ENCODE measurements at regions not wholly inside any gene's neighbourhood (a gene's known extent, or its start where the extent isn't known, plus 50 kb on each side); places are given as distances from the start of the nearest gene placed in this dataset.

DNA sequence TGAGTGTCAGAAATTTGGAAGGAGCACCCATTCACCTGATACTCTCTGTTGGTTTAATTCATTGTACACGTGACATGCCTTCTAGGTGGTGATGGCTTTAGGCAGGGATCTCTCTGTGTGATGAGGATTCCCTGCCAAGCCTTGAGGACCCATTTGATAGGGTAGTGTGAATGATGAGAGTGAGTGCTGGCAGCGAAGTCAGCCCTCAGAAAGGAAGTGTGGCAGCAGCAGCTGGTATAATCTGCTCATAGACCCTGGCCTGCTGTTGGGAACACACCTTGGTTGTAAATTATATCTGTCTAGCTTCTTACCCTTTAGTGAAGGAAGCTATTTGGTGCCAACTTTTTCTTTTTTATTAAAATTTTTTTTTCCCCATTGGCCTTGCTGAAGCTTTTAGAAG lies 164.5 kb downstream of the HAUS1 start:
- no peak for DNase-seq

DNA sequence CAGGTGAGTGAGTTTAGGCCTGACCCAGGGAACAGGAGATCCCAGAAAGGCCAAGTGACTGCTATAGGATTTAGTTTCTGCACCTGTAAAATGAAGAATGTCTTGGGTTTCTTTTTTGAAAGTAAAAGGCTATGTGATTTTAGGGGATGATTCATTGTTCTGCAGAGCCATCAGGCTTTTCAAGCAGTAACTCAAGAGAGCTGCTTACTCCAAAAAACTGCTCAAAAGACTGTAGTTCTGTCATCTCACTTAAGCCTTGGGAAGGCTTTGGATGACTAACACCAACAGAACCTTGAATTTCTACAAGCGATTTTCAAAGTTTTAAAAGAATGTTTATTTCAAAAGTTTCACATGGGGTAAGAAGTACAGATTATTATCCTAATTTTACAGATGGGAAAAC lies 165.1 kb downstream of the HAUS1 start:
- DNase-seq = no peak

DNA sequence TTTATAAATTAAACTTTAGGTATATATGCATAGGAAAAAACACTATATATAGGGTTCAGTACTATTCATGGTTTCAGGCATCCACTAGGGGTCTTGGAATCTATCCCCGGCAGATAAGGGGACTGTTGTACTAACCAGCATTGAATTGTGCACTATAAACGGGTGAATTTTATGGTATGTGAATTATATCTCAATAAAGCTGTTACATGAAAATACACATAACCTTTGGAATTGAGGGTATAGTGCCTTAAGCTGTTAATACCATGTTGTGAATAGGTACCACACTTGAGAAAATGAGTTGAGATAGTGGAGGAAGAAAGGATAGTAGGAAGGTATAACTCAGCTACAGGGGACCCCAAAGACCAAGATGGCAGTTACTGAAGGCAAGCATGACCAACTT lies 167.3 kb downstream of the HAUS1 start:
- DNase-seq = no peak

DNA sequence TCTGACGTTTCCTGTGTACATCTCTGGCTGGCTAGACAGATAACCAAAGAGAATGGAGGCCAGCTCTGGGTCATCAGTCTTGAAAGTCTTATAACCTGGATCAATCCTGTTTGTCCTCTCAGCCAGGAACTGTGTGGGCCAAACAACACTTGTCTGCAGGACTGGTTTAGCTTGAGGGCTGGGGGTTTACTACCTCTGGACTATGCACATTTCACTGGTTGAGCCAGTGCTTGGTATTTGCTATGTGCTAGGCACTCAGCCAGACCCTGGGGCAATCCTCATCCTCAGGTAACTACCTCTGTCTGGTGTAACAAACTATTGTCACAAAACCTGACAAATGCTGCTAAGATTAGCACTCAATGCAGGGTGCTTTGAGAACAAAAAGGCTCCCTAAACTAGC lies 169.7 kb downstream of the HAUS1 start:
- DNase-seq = no peak

DNA sequence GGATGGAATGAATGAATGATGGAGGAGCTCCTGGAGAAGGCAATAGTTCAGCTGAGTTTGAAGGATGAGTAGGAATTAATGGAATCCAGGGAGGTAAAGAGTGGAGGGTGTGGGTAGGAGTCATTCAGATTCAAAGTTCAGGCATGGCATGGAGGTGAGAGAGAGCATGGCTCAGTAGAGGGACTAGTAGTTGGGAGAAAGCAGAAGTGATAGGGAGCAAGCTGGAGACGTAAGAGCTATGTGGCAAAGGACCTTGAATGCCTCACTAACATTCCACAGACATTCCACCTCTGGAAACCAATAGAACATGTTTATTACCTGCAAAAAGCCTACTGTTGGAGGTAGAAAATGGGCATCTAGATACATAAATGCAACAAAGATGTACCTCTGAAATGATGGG lies 170.1 kb downstream of the HAUS1 start:
- no peak for DNase-seq

DNA sequence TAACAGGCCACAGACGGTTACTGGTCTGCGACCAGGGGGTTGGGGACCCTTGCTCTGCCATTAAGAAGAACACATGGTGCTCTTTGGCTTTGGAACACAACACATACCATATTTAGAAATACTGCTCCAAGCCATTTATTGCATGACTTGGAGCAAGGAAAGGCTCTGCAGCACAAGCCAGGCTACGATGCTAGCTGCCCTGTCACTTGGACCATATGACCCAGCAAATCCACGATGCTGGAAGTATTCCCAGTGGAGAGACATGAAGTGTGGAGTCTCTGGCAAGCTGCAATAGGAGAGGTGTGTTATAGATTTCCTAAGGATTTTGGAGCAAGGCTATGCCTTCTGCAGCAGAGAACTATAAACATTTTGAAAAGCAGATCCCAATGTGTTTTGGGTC lies 171.2 kb downstream of the HAUS1 start:
- DNase-seq = no peak

DNA sequence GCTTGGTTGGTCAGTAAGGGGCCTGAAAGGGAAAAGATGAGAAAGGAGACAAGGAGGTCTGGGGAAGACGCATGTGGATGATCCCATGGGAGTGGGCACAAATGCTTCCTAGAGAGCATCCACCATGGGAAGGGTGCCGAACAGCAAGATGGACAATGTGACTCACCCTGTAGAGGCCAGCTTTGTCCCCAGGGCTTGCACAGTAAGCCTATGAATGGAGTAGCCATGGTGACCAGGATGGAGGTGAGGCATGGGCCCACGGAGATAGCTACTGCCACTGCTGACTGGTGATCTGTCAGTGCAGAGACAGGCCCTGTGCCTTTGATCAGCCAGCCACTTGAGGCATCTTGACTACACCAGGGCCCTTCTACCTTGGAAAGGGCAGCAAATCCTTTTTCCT lies 172.6 kb downstream of the HAUS1 start:
- no peak for DNase-seq

DNA sequence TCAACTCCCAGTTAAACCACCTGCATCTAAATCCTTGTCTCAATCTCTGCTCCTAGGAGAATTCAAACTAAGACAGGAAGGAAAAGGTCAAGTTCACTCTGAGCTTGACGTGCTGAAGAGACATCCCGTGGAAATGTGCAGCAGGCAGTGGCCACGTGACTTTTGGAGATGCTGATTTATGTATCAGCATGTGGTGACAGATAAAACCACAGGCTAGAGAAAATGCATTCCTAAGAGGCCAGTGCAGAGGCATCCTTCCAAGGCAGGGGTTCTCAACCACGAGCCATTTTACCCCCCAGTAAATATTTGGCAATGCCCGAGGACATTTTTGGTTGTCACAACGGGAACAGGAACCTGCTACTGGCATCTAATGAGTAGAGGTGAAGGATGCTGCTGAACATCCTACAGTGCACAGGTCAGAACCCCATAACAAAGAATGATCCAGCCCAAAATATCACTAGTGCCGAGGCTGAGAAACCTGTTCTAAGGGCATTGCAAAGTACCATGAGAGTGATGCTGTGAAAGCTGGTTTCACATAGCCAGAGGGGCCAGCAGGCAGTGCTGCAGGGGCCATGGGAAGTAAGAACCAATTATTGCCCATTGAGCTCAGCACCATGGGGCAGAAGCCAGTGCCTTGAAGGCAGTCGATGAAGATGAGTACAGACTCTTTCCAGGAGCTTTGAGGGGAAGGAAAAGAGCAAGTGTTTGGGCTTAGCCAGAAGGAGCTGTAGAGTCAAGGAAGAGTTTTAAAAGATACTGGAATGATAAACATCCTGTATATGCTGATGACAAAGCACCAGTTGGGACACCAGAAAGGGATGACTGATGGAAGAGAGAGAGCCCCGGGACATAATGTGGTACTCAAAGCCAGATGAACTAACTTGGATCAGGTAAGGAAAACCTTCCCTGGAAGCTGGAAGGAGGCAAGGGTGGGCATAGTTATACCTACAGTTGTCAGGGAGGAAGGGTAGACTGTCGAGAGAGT lies 174.6 kb downstream of the HAUS1 start:
- DNase-seq = no peak

DNA sequence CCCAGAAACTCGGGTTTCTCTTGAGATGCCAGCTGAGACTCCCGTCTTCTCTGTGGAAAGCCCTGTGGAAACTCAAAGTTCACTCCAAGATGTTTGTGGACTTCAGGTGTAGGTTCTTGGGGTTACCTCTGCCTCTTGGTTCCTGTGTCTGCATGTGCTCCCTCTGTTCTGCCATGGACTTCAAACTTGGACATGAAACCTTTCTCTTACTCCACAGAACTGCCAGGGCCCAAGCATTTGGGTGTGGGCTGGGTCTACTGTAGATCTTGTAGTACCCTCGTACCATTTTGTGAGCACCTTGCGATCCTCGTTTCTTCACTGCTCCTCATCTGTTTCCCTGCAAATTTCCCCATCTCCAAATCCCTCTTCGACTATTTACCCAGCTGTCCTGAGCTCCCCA lies 175.5 kb downstream of the HAUS1 start:
- no peak for DNase-seq

DNA sequence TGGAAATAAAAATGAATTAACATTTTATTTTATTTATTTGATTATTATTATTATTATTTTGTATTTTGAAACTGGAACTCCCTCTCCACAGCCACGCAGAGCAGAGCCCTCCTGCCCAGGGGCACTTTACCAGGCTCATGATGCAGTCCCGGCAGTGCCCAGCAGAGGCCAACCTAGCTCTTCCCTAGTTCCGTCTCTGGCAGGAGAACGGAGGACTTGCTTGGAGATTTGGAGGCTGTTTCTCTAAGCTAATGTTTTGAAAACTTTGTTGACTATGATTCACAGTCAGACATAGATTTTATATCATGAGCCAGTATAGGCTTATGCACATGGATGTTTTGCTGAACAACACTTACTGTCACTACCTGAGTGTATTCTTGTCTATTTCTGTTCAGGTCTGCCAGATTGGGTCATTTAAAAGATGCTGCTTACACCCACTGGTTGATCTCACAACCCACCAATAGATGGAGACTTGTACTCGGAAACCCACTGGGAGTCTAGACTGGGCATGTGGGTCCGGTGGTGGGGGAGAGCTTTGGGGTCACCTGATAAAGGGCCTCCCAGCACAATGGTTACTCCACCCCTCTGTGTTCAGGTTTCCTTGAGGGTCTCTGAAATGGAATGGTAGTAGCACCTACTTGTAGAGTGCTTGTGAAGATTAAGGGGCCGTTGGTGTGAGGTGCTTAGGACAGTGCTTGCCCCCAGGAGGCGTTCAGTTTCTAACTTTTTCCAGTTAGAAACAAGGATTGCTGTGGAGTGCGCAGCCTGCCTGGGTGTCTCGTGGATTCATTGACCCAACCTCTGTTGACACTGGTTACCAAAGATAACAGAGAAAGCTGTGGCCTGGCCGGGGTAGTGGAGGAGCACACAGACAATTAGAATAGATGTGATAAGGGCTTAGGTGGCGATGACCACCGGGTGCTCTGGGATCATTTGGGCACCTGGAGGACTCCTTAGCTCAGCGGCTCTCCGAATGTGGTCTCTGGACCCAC lies 177.3 kb downstream of the HAUS1 start:
- DNase-seq = peak; percentile 48

DNA sequence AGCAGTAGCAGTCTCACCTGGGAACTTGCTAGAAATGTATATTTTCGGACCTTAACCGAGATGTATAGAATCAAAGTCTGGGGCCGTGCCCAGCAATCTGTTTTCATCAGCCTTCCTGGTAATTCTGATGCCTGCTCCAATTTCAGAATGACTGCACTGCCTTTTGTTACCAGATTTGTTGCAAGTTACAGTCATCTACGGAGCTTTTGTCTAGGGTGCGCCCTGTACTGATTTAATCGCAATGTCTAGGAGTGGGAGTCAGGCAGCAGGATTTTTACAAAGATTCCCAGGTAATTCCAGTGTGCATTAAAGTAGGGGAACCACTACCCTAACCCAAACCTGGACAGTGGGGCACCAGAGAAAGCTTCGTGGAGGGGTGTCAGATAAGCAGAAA lies 178.0 kb downstream of the HAUS1 start:
- DNase-seq = no peak

DNA sequence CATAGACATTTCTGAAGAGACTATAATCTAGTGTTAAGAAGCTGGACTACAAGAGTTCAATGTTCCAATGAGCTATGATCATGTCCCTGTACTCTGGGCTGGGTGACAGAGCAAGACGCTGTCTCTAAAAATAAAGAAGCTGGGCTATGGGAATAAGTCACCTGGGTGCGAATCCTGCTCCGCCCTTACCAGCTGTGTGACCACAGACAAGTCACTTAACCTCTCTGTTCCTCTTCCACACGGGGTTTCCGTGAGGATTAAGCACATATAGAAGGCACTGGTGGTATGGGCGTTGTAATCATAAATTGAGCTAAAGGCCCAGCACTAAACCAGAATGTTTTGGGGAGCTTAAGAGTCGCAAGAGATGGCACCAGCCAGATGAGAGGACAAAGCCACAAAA lies 178.5 kb downstream of the HAUS1 start:
- no peak for DNase-seq

DNA sequence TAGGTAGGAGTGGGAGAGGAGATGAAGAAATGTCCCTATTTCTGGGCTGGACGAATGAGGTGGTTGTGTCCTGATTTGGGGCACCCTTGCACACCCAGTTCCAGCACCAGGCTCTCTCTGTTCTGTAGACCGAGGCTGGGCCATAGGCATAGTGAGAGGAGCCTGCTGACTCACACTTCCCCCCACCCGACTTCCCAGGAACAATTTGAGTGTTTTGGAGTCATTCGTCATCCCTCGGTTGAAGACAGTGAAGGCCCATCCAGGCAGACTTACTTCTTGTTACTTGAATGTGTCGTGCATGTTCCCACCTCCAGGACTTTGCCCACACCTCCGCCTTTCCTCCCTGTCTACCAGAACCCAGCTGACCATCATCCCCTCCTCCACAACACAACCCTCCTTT lies 179.1 kb downstream of the HAUS1 start:
- DNase-seq = no peak

DNA sequence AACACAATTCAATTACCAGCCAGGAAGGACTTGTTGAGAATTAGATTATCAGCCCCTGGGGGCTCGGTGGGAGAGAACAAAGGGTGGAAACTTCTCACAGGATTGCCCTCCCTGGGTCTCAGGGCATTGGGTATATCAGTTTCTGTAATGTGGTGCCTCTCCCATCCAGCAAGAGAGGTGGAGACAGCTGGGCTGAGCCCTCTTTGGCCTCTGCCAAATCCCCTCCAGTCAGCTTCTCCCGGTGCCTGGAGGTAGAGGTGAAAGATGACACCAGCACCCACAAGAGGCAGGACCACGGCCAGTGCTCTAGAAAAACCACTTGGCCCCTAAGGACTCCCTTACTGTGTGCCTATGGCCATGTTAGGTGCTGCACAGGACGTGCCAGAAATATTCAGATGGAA lies 179.7 kb downstream of the HAUS1 start:
- DNase-seq = no peak

DNA sequence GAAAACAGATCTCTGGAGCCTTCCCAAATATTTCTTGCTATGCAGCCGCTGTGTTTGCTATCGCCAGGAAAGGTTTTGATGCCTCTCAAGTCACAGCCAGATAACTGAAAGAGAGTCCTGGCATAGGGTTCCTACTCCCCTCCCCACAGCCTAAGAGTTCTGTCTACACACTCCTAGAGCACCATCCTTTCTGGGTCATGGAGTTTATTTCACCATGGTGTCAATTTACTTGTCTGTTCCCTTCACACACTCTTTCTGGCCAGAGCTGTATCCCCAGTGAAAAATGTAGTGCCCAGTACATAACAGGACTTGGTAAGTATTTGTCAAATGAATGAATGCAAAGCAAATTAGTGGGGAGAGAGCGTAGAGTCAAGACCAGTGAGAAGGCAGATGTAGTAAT lies 185.3 kb downstream of the HAUS1 start:
- no peak for DNase-seq

DNA sequence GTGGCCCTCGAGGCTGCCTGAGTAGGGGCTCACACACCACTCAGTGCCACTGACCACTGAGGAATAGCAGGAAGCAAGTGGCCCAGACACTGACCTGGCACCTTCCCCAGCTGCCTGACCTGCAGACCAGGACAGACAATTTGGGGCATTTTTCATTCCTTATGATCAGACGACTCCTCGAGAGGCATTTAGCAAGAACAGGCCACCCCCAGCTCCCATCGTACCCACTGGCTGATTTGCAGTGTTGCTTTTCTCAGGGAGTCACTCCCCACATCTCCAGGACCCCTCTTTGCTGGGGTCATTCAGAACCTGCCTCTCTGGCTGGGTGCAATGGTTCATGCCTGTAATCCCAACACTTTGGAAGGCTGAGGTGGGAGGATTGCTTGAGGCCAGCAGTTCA lies 185.7 kb downstream of the HAUS1 start:
- DNase-seq = no peak

DNA sequence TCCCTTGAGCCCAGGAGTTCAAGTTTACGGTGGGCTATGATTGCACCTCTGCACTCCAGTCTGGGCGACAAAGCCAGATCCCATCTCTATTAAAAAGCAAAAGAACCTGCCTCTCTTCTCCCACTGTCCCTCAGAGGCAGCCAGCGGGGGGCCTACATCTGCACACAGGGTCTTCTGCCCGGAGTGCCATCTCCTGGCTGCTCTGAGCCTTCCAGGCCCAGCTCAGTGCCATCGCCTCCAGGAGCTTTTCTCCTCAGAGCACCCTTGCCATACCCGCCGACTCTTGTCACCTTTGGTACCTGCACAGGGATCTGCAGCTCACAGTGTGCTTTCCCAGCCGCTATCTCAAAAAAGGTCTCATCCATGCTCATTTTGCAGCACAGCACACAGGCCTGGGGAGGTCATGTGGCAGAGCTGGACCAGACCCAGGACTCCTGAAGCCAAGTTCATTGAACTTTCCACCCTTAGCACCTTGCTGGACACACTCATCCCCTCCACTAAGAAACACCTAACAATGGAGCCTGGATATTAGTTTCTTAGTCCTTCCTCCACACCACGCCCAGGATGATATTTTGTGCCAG lies 186.3 kb downstream of the HAUS1 start:
- DNase-seq = no peak

DNA sequence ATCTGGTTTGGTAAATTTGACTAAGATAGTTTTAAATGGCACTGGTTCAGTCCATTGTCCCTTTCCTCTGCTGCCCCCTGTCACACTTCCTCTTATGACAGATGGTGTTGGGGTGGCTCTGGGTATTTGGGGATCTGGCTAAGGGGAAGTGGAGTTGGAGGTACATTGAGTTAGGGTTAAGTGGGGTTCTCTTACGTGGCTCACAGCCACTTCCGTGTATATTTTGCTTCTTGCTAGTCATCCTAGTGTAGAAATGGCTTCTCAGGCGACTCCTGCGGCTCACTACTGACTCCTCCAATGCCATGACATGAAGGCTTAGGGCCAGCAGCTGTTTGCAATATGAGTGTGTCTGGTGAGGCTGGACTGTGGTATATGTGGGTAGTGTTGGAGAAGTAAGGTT lies 187.0 kb downstream of the HAUS1 start:
- DNase-seq = peak; percentile 25

DNA sequence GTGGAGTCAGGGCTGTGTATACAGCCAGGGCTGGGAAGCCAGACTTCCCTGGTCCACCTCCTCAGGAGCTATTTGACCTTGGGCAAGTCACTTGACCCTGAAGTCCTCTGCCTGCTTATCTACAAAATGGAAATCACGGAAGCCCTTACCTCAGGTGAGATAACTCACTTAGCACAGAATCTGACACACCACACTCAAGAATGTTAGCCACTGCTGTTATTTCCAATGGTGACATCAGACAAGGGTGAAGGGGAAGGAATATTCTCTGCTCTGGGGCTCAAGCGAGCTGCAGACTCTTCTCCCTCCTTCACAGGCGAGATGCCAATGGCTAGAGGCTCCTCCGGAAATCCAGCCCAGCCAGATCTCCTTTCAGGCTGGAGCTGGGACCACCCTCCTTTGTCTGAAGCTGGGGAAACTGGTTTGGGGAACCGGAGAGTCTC lies 189.6 kb downstream of the HAUS1 start:
- no peak for DNase-seq

DNA sequence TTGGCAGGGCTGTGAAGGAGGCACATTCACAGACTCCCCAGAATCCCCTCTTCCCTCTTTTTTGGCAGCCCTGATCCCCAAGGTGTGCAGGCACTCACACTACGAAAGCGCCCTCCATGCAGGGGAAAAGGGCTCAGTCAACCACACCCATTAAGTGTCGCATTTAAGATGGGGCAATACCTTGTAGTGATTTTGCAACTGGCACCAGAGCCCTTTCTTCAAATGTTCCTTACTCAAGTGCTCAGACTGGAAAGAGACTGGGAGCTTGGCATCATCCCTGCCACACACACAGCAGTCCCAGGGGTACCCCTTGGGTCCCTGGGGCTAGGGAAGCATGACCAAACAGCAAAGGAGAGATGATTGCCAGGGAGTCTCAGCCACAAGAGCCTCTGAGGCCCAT lies 190.1 kb downstream of the HAUS1 start:
- no peak for DNase-seq

DNA sequence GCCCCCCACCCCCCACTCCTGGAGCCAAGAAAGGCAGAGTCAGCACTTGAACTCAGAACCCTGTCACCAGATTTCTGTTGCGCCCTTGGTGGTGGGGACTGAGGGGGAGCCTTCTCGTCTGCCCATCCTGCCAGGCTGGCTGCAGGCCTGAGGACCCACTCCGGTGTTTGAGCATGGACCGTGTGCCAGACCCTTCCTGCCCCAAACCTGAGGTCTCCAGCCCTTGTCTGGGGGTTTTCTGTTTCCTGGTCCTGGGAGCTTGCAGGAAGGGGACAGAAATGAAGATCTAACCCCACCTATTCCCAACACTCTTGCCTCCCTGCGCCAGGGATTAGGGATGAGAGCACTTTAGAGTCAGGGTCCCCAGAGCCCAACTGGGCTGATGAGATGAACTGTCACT lies 190.6 kb downstream of the HAUS1 start:
- DNase-seq = no peak

DNA sequence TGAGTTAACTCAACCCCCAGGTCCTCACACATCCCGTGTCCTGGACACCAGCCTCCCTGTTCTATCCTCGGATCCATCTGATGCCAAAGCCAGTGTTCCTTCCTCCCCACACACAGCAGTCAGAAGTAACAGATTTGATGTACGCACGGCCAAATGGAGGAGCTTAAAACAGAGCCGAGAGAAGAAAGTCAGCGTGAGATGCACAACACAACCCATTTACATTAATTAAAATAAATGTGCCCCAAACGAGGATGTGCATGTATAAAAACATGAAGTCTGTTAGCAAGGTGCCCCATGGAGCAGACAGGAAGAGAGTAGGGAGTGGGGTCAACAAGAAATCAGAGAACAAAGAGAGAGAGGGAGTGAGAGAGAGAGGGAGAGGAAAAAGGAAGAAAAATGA lies 191.2 kb downstream of the HAUS1 start:
- no peak for DNase-seq

DNA sequence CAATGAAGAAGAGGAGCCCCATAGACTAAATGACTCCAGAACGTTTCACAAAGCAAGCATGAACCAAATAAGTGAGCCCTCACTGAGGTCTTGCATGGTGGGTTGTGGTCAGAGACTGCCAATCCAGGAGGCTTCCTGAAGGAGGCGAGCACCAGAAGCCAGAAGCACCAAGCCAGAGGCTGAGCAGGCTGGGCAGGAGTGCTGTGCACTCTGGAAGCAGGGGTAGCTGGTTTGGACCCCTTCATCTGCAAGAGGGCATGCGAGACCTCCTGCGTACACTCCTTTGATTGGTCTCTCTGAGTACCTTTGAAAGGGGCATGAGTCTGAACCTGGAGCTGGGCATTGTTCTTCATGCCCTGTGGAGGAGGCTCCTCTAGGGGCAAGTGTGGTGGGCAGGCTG lies 192.5 kb downstream of the HAUS1 start:
- no peak for DNase-seq

All from CD4-positive, alpha-beta T cell treated with Interleukin-15 for 1 hour (primary cell).